MG63 (cell line): ENCODE measurements at regions not wholly inside any gene's neighbourhood (a gene's known extent, or its start where the extent isn't known, plus 50 kb on each side); places are given as distances from the start of the nearest gene placed in this dataset.

ENCODE experiments used
- DNase-seq: peaks from one replicate; pipeline ENCODE4 v3.0.0-alpha.2; 2020
- H3K27me3 ChIP-seq: fragments of 250-450 bp; sonication (Bioruptor Pico); 2 replicates; pipeline ENCODE4 v1.5.1; 2020; ENCODE audit warnings: mild to moderate bottlenecking, moderate library complexity
- H3K36me3 ChIP-seq: fragments of 250-450 bp; sonication (Bioruptor Pico); 2 replicates; pipeline ENCODE4 v1.5.1; 2020; ENCODE audit warnings: mild to moderate bottlenecking, moderate library complexity
- H3K4me3 ChIP-seq: fragments of 250-450 bp; sonication (Bioruptor Pico); 2 replicates; pipeline ENCODE4 v1.5.1; 2020; ENCODE audit warnings: mild to moderate bottlenecking, moderate library complexity
- H3K9me3 ChIP-seq: fragments of 250-450 bp; sonication (Bioruptor Pico); 2 replicates; pipeline ENCODE4 v1.5.1; 2020; ENCODE audit warnings: mild to moderate bottlenecking, moderate library complexity

DNA sequence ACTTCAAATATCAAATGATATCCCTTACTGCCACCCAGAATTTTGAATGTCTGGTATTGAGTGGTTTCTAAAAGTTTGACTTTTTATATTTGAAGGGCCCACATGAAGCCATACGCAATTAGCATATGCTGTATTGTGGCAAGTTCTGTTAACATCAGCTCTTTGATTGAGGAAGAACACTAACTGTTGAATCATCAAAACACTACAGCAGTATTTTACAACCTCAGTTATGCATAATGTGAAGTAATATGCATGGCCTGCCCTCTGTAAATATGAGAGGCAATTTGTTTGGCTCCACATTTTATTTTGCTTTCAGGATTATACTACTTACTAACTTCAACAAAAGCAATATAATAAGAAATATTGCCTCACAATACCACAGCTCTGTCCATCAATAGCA, 62.2 kb upstream of the DMD start:
- Histone ChIP-seq H3K27me3 (no peaks in the 10 kb centered on the region), H3K4me3 (no peak overlapping the region), H3K9me3 (no peaks in the 10 kb centered on the region), H3K36me3 (no peaks in the 10 kb centered on the region)
- DNase-seq = no peak

DNA sequence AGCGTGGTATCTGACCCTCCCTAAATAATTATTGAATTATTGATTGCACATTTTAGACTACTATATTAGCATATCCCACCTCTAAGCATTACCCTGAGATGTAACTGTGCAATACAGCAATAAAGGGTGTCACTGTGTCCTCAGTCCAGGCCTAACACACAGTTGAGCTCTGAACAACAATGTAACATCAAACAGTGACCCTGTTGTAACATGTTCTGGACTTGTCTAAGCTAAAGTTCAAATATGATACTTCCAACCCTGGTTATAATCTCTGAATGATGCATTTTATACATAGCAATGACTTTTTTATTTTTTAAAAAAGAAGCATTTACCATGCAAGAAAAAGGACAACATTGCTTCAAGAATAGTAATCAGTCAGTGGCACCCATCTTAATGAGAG, 61.6 kb upstream of the DMD start:
- no peak overlapping the region for H3K4me3 ChIP-seq
- no peak for DNase-seq
- no peaks in the 10 kb centered on the region for H3K9me3 ChIP-seq
- no peaks in the 10 kb centered on the region for H3K27me3 ChIP-seq
- no peaks in the 10 kb centered on the region for H3K36me3 ChIP-seq
